BLaER1 treated with 17β-estradiol and CSF1 and Interleukin-3, amounts not matched to agents 10 nM and 100 nM (cell line): ENCODE measurements at regions not wholly inside any gene's neighbourhood (a gene's known extent, or its start where the extent isn't known, plus 50 kb on each side); places are given as distances from the start of the nearest gene placed in this dataset.

Experiments used
- H3K27ac ChIP-seq, 11 experiments: shearing (Covaris generic); formaldehyde crosslinking; 2 replicates each; pipeline ENCODE4 v1.8.1; 2022
- H3K27me3 ChIP-seq, 11 experiments: shearing (Covaris generic); formaldehyde crosslinking; 2 replicates each; pipeline ENCODE4 v1.8.1; 2022
- H3K36me3 ChIP-seq, 11 experiments: shearing (Covaris generic); formaldehyde crosslinking; 2 replicates each; pipeline ENCODE4 v1.8.1; 2022
- H3K4me1 ChIP-seq, 10 experiments: shearing (Covaris generic); formaldehyde crosslinking; 2 replicates each; pipeline ENCODE4 v1.8.1; 2022
- H3K4me2 ChIP-seq, 11 experiments: shearing (Covaris generic); formaldehyde crosslinking; 2 replicates each; pipeline ENCODE4 v1.8.1; 2022
- H3K4me3 ChIP-seq, 10 experiments: shearing (Covaris generic); formaldehyde crosslinking; 2 replicates each; pipeline ENCODE4 v1.8.1; 2022
- H3K9ac ChIP-seq, 11 experiments: shearing (Covaris generic); formaldehyde crosslinking; 2 replicates each; pipeline ENCODE4 v1.8.1; 2022
- H3K9me3 ChIP-seq, 11 experiments: shearing (Covaris generic); formaldehyde crosslinking; replicated peaks in 1 of 11; 2 replicates each; pipeline ENCODE4 v1.8.1; 2022
- H4K20me1 ChIP-seq, 11 experiments: shearing (Covaris generic); formaldehyde crosslinking; 2 replicates each; pipeline ENCODE4 v1.8.1; 2022
- Cebpa-rat ChIP-seq, 11 experiments: shearing (Covaris generic); IDR thresholded peaks; 2 replicates each; pipeline ENCODE4 v1.8.1; 2022

GRCh38 chr6:14807130-14807529, 438.7 kb upstream of the JARID2 start:
- TF ChIP-seq Cebpa-rat (IDR thresholded peaks at IDR 0.05): no peak
- Histone ChIP-seq H3K27ac (no peak overlapping the region), H3K4me3 (no peak overlapping the region), H3K4me1 (peaks cover 20 to 29% (median 26%) of the 10 kb centered on the region in 10 experiments), H3K4me2 (no peak overlapping the region), H3K27me3 (no peaks in the 10 kb centered on the region), H3K9me3 (peaks cover 25 to 40% (median 32%) of the 10 kb centered on the region in 11 experiments), H3K9ac (no peak overlapping the region), H3K36me3 (peaks cover 0 to 3% (median 0%) of the 10 kb centered on the region in 11 experiments; a peak in 1 of 22 replicates), H4K20me1 (no peaks in the 10 kb centered on the region)

- peaks cover 0 to 3% (median 0%) of the 10 kb centered on the region in 11 experiments; a peak in 1 of 22 replicates for H3K36me3 ChIP-seq
- H3K4me2 ChIP-seq: no peak overlapping the region
- H3K4me1 ChIP-seq: peaks cover 14 to 21% (median 18%) of the 10 kb centered on the region in 10 experiments
- no peaks in the 10 kb centered on the region for H4K20me1 ChIP-seq
- H3K4me3 ChIP-seq: no peak overlapping the region
- no peak for TF ChIP-seq Cebpa-rat (IDR thresholded peaks at IDR 0.05)
- no peak overlapping the region for H3K9ac ChIP-seq
- H3K9me3 ChIP-seq: peaks cover 25 to 40% (median 32%) of the 10 kb centered on the region in 11 experiments
- H3K27me3 ChIP-seq: no peaks in the 10 kb centered on the region
- H3K27ac ChIP-seq: no peak overlapping the region
These were observed 437.9 kb upstream of the JARID2 start for GRCh38 chr6:14807971-14808370.

GRCh38 chr6:14810021-14810420, 435.8 kb upstream of the JARID2 start:
- no peak overlapping the region for H3K4me3 ChIP-seq
- H3K4me1 ChIP-seq: peaks cover 0 to under 1% (median 0%) of the 10 kb centered on the region in 10 experiments; a peak in 2 of 20 replicates
- H3K9me3 ChIP-seq: peaks cover 23 to 33% (median 26%) of the 10 kb centered on the region in 11 experiments

GRCh38 chr6:14811775-14812428, 434.0 kb upstream of the JARID2 start:
- peaks cover 16 to 24% (median 22%) of the 10 kb centered on the region in 11 experiments for H3K9me3 ChIP-seq
- H3K9ac ChIP-seq: no peak overlapping the region
- H3K36me3 ChIP-seq: peaks cover 0 to 3% (median 0%) of the 10 kb centered on the region in 11 experiments; a peak in 1 of 22 replicates
- H3K4me2 ChIP-seq: no peak overlapping the region
- H4K20me1 ChIP-seq: no peaks in the 10 kb centered on the region
- TF ChIP-seq Cebpa-rat (IDR thresholded peaks at IDR 0.05): no peak
- no peak overlapping the region for H3K27ac ChIP-seq
- H3K27me3 ChIP-seq: no peaks in the 10 kb centered on the region
- no peak overlapping the region for H3K4me3 ChIP-seq
- no peaks in the 10 kb centered on the region for H3K4me1 ChIP-seq

More at GRCh38 chr6:14810021-14810420, 435.8 kb upstream of the JARID2 start:
- no peaks in the 10 kb centered on the region for H4K20me1 ChIP-seq
- H3K4me2 ChIP-seq: no peak overlapping the region
- no peaks in the 10 kb centered on the region for H3K27me3 ChIP-seq
- H3K9ac ChIP-seq: no peak overlapping the region
- H3K36me3 ChIP-seq: peaks cover 0 to 3% (median 0%) of the 10 kb centered on the region in 11 experiments; a peak in 1 of 22 replicates
- no peak for TF ChIP-seq Cebpa-rat (IDR thresholded peaks at IDR 0.05)
- H3K27ac ChIP-seq: no peak overlapping the region

DNA sequence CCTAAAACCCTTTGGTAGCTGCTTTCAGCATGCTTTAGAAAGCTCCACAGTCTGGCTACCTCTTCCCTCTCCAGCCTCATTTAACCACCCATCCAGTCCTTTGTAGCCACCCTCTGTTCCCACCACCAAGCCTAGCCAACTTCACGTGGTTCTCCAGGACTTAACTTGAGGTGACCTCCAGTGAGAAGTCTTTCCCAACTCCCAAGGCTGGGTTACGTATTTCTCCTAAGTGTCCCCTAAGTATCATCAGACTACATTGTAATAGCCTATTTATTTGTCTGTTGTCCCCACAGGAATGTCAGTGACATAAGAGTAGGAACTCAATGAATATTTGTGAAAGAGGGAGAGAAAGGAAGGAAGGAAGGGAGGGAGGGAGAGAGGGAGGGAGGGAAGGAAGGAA, 431.9 kb upstream of the JARID2 start:
- H3K4me2 ChIP-seq: no peak overlapping the region
- no peak overlapping the region for H3K9ac ChIP-seq
- H4K20me1 ChIP-seq: no peaks in the 10 kb centered on the region
- no peaks in the 10 kb centered on the region for H3K4me1 ChIP-seq
- peaks cover 0 to 3% (median 1%) of the 10 kb centered on the region in 11 experiments; a peak in 12 of 22 replicates for H3K9me3 ChIP-seq
- H3K36me3 ChIP-seq: no peaks in the 10 kb centered on the region
- no peak overlapping the region for H3K27ac ChIP-seq
- no peak for TF ChIP-seq Cebpa-rat (IDR thresholded peaks at IDR 0.05)
- no peaks in the 10 kb centered on the region for H3K27me3 ChIP-seq
- no peak overlapping the region for H3K4me3 ChIP-seq

- H3K4me3 ChIP-seq: no peak overlapping the region
- no peak overlapping the region for H3K4me2 ChIP-seq
- no peak overlapping the region for H3K9ac ChIP-seq
- no peaks in the 10 kb centered on the region for H3K36me3 ChIP-seq
- no peak for TF ChIP-seq Cebpa-rat (IDR thresholded peaks at IDR 0.05)
- 0 out of 22 replicates have a peak, but pooled peaks cover 0 to 4% (median 0%) of the 10 kb centered on the region in 11 experiments for H3K9me3 ChIP-seq
- H4K20me1 ChIP-seq: no peaks in the 10 kb centered on the region
- H3K27me3 ChIP-seq: no peaks in the 10 kb centered on the region
- H3K4me1 ChIP-seq: peaks cover 0 to 9% (median 0%) of the 10 kb centered on the region in 10 experiments; a peak in 4 of 20 replicates
- no peak overlapping the region for H3K27ac ChIP-seq
These were observed 429.6 kb upstream of the JARID2 start for GRCh38 chr6:14816116-14816859.

DNA sequence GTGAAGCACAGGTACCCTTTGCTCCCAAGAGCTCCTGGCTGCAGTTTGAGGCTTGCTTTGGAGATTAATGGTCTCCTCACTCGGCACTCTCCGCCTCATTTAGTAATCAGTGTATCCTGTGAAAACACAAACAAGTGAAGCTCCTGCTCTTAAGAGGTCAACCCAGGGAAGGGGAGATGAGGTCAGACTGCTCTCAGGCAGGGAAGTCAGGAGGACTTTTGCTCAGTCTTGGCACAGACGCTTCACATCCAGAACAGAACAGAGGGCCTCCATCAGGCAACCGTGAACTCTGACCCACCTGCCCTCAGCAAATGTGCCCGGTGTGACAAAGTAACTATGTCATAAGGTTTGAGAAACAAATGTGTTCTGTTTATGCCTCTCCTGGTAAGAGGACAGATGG, 428.8 kb upstream of the JARID2 start:
- peaks cover 0 to 9% (median 0%) of the 10 kb centered on the region in 10 experiments; a peak in 4 of 20 replicates for H3K4me1 ChIP-seq
- no peaks in the 10 kb centered on the region for H3K27me3 ChIP-seq
- H3K36me3 ChIP-seq: no peaks in the 10 kb centered on the region
- no peak overlapping the region for H3K27ac ChIP-seq
- H3K9me3 ChIP-seq: peaks cover 0 to 12% (median 0%) of the 10 kb centered on the region in 11 experiments; a peak in 1 of 22 replicates
- H3K4me3 ChIP-seq: no peak overlapping the region
- no peak overlapping the region for H3K4me2 ChIP-seq
- H3K9ac ChIP-seq: no peak overlapping the region
- no peak for TF ChIP-seq Cebpa-rat (IDR thresholded peaks at IDR 0.05)
- no peaks in the 10 kb centered on the region for H4K20me1 ChIP-seq

- no peaks in the 10 kb centered on the region for H3K27me3 ChIP-seq
- H3K4me2 ChIP-seq: no peak overlapping the region
- H3K9ac ChIP-seq: no peak overlapping the region
- H3K9me3 ChIP-seq: peaks cover 0 to 23% (median 0%) of the 10 kb centered on the region in 11 experiments; a peak in 3 of 22 replicates
- H3K4me3 ChIP-seq: no peak overlapping the region
- no peaks in the 10 kb centered on the region for H3K36me3 ChIP-seq
- no peak overlapping the region for H3K27ac ChIP-seq
- H3K4me1 ChIP-seq: peaks cover 0 to 9% (median 0%) of the 10 kb centered on the region in 10 experiments; a peak in 4 of 20 replicates
- no peaks in the 10 kb centered on the region for H4K20me1 ChIP-seq
- no peak for TF ChIP-seq Cebpa-rat (IDR thresholded peaks at IDR 0.05)
These were observed 427.4 kb upstream of the JARID2 start for GRCh38 chr6:14818422-14818884.

- no peaks in the 10 kb centered on the region for H3K36me3 ChIP-seq
- H3K4me3 ChIP-seq: no peak overlapping the region
- H4K20me1 ChIP-seq: no peaks in the 10 kb centered on the region
- TF ChIP-seq Cebpa-rat (IDR thresholded peaks at IDR 0.05): no peak
- no peak overlapping the region for H3K9ac ChIP-seq
- H3K27me3 ChIP-seq: no peaks in the 10 kb centered on the region
- peaks cover under 1 to 15% (median 1%) of the 10 kb centered on the region in 10 experiments; a peak in 10 of 20 replicates for H3K4me1 ChIP-seq
- peaks cover 0 to 24% (median 0%) of the 10 kb centered on the region in 11 experiments; a peak in 3 of 22 replicates for H3K9me3 ChIP-seq
- no peak overlapping the region for H3K4me2 ChIP-seq
- H3K27ac ChIP-seq: no peak overlapping the region
These were observed 426.9 kb upstream of the JARID2 start for GRCh38 chr6:14819001-14819400.
